Left hindlimb (tissue), 1 donor: ENCODE measurements at regions not wholly inside any gene's neighbourhood (a gene's known extent, or its start where the extent isn't known, plus 50 kb on each side); places are given as distances from the start of the nearest gene placed in this dataset.
"Not testable (repeated sequence)": the region's sequence is repeated elsewhere in the genome, so short reads cannot be mapped to it uniquely, and the experiment has no call there.

Experiments
- DNase-seq: peaks from one replicate; pipeline ENCODE4 v3.0.0-alpha.2; 2018

GRCh38 chr9:119898316-119898715 is 529.1 kb upstream of the BRINP1 start:
- DNase-seq, result no peak

GRCh38 chr9:119884438-119884837 is 515.2 kb upstream of the BRINP1 start:
- DNase-seq, result no peak

GRCh38 chr9:119881898-119882297 is 512.7 kb upstream of the BRINP1 start:
- no peak for DNase-seq

GRCh38 chr9:119880361-119880760 is 511.1 kb upstream of the BRINP1 start:
- DNase-seq, result no peak

- no peak for DNase-seq
Measured at GRCh38 chr9:119877306-119877705, 508.1 kb upstream of the BRINP1 start.

- no peak for DNase-seq
Measured at GRCh38 chr9:119873877-119874276, 504.6 kb upstream of the BRINP1 start.

- DNase-seq, result not testable (repeated sequence)
Measured at GRCh38 chr9:119870251-119870650, 501.0 kb upstream of the BRINP1 start.

GRCh38 chr9:119868694-119869093 is 499.5 kb upstream of the BRINP1 start:
- no peak for DNase-seq

GRCh38 chr9:119861842-119862241 is 492.6 kb upstream of the BRINP1 start:
- DNase-seq, result no peak

- DNase-seq, result no peak
Measured at GRCh38 chr9:119859128-119859527, 489.9 kb upstream of the BRINP1 start.

GRCh38 chr9:119853126-119853525 is 483.9 kb upstream of the BRINP1 start:
- no peak for DNase-seq

GRCh38 chr9:119852390-119852789 is 483.2 kb upstream of the BRINP1 start:
- no peak for DNase-seq

GRCh38 chr9:119844431-119844830 is 475.2 kb upstream of the BRINP1 start:
- no peak for DNase-seq

GRCh38 chr9:119841016-119841415 is 471.8 kb upstream of the BRINP1 start:
- no peak for DNase-seq

- no peak for DNase-seq
Measured at GRCh38 chr9:119839888-119840287, 470.7 kb upstream of the BRINP1 start.

GRCh38 chr9:119838210-119838609 is 469.0 kb upstream of the BRINP1 start:
- no peak for DNase-seq

- DNase-seq, result no peak
Measured at GRCh38 chr9:119836036-119836435, 466.8 kb upstream of the BRINP1 start.

GRCh38 chr9:119834064-119834620 is 464.9 kb upstream of the BRINP1 start:
- no peak for DNase-seq

GRCh38 chr9:119831309-119831708 is 462.1 kb upstream of the BRINP1 start:
- no peak for DNase-seq

GRCh38 chr9:119829748-119830147 is 460.5 kb upstream of the BRINP1 start:
- no peak for DNase-seq

GRCh38 chr9:119829186-119829585 is 460.0 kb upstream of the BRINP1 start:
- DNase-seq, result no peak

- DNase-seq, result no peak
Measured at GRCh38 chr9:119827526-119827925, 458.3 kb upstream of the BRINP1 start.

GRCh38 chr9:119827126-119827525 is 457.9 kb upstream of the BRINP1 start:
- DNase-seq, result no peak

GRCh38 chr9:119818726-119819435 is 449.6 kb upstream of the BRINP1 start:
- no peak for DNase-seq
